SU-DHL-6 (cell line): ENCODE measurements at regions not wholly inside any gene's neighbourhood (a gene's known extent, or its start where the extent isn't known, plus 50 kb on each side); places are given as distances from the start of the nearest gene placed in this dataset.

Experiments used
- H2AFZ ChIP-seq: fragments of 200-600 bp; sonication (generic); 2 replicates; pipeline ENCODE4 v1.6.1; 2014; ENCODE audit warnings: low read depth, mild to moderate bottlenecking, moderate library complexity, mixed read lengths, antibody characterized with exemption, low read length; ENCODE audit not compliant: severe bottlenecking
- H3F3A ChIP-seq: fragments of 200-600 bp; shearing (Covaris generic); 2 replicates; pipeline ENCODE4 v1.6.0; 2016; ENCODE audit warnings: antibody characterized with exemption, mild to moderate bottlenecking; ENCODE audit not compliant: insufficient read depth
- H3K27ac ChIP-seq: fragments of 200-600 bp; sonication (generic); 2 replicates; pipeline ENCODE4 v1.5.1; 2016; ENCODE audit warnings: low read depth, mild to moderate bottlenecking, low read length, moderate library complexity, mixed read lengths
- H3K27me3 ChIP-seq: fragments of 200-600 bp; sonication (generic), shearing (Covaris generic); 2 replicates; pipeline ENCODE4 v1.6.0; 2014; ENCODE audit warnings: mild to moderate bottlenecking, low read length
- H3K36me3 ChIP-seq: fragments of 200-600 bp; sonication (generic); 2 replicates; pipeline ENCODE4 v1.6.1; 2014; ENCODE audit warnings: mild to moderate bottlenecking, low read length, mixed read lengths
- H3K4me2 ChIP-seq: fragments of 300-600, 200-600 bp; shearing (Covaris generic), sonication (generic); 2 replicates; pipeline ENCODE4 v1.6.0; 2014; ENCODE audit warnings: low read length, low read depth, mild to moderate bottlenecking; ENCODE audit not compliant: poor library complexity, severe bottlenecking
- H3K4me3 ChIP-seq: fragments of 200-600 bp; sonication (generic); 2 replicates; pipeline ENCODE4 v1.5.1; 2014; ENCODE audit warnings: antibody characterized with exemption, low read length, mild to moderate bottlenecking, mixed read lengths; ENCODE audit not compliant: insufficient read depth, poor library complexity, severe bottlenecking
- H3K79me2 ChIP-seq: fragments of 200-600 bp; sonication (generic); 2 replicates; pipeline ENCODE4 v1.6.1; 2014; ENCODE audit warnings: mild to moderate bottlenecking, low read length, moderate library complexity; ENCODE audit not compliant: insufficient read depth
- H3K9ac ChIP-seq: fragments of 200-600 bp; sonication (generic); 2 replicates; pipeline ENCODE4 v1.7.0; 2014; ENCODE audit warnings: mild to moderate bottlenecking, low read length
- H3K9me2 ChIP-seq: fragments of 200-600 bp; sonication (generic); replicated peaks from 2 replicates; pipeline ENCODE4 v1.6.1; 2014; ENCODE audit warnings: low read length; ENCODE audit not compliant: insufficient read depth
- H3K9me3 ChIP-seq: fragments of 200-600 bp; sonication (generic); 2 replicates; pipeline ENCODE4 v1.6.1; 2014; ENCODE audit warnings: low read length, mixed read lengths; ENCODE audit not compliant: insufficient read depth
- H4K20me1 ChIP-seq: fragments of 200-600 bp; sonication (generic); 2 replicates; pipeline ENCODE4 v1.6.1; 2014; ENCODE audit warnings: low read depth, mild to moderate bottlenecking, antibody characterized with exemption, low read length, moderate library complexity, mixed read lengths
- EZH2phosphoT487 ChIP-seq: fragments of 200-600 bp; sonication (generic), shearing (Covaris generic); conservative IDR thresholded peaks from 2 replicates; pipeline ENCODE4 v1.6.1; 2018; ENCODE audit warnings: mild to moderate bottlenecking, antibody characterized with exemption, low read length, moderate library complexity, mixed read lengths
- TF ChIP-seq, protein P1 (sequence below): fragments of 200-600 bp; sonication (generic); IDR thresholded peaks from one replicate; pipeline ENCODE4 v1.5.1; 2017; ENCODE audit warnings: antibody characterized with exemption, mild to moderate bottlenecking, low read length, moderate library complexity; ENCODE audit not compliant: insufficient read depth, poor library complexity, severe bottlenecking

DNA sequence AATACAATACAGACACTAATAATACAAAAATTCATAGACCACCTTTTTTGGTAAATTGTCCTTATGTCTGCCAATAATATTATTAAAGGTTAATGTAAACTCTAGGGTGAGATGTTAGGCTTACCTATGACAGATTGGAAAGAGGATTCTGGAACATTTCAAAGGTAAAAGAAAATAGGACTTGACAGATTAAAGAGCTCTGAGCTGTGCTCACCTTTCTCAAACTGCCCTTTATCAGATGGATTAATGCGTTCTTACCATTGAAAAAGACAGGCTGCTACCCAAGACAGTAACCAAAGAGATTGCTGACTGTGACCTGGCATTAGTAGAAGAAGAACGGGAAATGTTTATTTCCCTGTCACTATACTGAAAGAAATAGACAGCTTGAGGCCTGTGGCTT is 156.1 kb upstream of the MRPS30 start:
- no peaks in the 10 kb centered on the region for H3K9me2 ChIP-seq
- H3F3A ChIP-seq: no peaks in the 10 kb centered on the region
- H3K79me2 ChIP-seq: no peaks in the 10 kb centered on the region
- TF ChIP-seq, protein P1, sequence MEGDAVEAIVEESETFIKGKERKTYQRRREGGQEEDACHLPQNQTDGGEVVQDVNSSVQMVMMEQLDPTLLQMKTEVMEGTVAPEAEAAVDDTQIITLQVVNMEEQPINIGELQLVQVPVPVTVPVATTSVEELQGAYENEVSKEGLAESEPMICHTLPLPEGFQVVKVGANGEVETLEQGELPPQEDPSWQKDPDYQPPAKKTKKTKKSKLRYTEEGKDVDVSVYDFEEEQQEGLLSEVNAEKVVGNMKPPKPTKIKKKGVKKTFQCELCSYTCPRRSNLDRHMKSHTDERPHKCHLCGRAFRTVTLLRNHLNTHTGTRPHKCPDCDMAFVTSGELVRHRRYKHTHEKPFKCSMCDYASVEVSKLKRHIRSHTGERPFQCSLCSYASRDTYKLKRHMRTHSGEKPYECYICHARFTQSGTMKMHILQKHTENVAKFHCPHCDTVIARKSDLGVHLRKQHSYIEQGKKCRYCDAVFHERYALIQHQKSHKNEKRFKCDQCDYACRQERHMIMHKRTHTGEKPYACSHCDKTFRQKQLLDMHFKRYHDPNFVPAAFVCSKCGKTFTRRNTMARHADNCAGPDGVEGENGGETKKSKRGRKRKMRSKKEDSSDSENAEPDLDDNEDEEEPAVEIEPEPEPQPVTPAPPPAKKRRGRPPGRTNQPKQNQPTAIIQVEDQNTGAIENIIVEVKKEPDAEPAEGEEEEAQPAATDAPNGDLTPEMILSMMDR: no peak
- TF ChIP-seq EZH2phosphoT487: no peak
- no peaks in the 10 kb centered on the region for H3K27me3 ChIP-seq
- no peaks in the 10 kb centered on the region for H4K20me1 ChIP-seq
- H3K27ac ChIP-seq: no peak overlapping the region
- no peak overlapping the region for H3K9ac ChIP-seq
- H3K4me3 ChIP-seq: no peak overlapping the region
- H3K36me3 ChIP-seq: no peaks in the 10 kb centered on the region
- peaks cover 14% of the 10 kb centered on the region; the same call in 1 of the 2 replicates for H3K9me3 ChIP-seq
- no peak overlapping the region for H3K4me2 ChIP-seq
- no peak overlapping the region for H2AFZ ChIP-seq

DNA sequence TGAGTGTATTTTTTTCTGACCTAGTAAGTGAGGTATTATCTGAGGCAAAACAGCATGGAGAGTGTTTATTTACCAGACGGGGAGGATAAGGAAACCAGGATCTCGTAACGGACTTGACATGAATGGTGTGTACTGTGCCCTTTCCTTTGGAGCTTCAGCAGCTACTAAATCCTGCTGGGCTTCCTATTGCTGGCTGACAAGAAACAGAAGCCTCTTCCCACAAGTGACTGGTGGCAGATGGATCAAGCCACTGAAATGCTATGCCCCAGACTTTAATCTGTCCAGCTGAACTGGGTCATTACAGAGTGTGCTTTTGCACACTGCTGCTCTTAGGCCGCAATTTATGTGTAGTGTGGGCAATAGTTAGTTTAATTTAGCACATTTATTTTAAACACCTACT is 162.7 kb upstream of the MRPS30 start:
- Histone ChIP-seq H3K27me3 (no peaks in the 10 kb centered on the region), H4K20me1 (no peaks in the 10 kb centered on the region), H3K9ac (no peak overlapping the region), H3K9me3 (no peaks in the 10 kb centered on the region), H3K27ac (no peak overlapping the region), H3K36me3 (no peaks in the 10 kb centered on the region), H3F3A (no peaks in the 10 kb centered on the region), H3K4me2 (no peak overlapping the region), H3K9me2 (no peaks in the 10 kb centered on the region), H3K79me2 (no peaks in the 10 kb centered on the region), H3K4me3 (no peak overlapping the region), H2AFZ (no peak overlapping the region)
- TF ChIP-seq, protein P1: no peak
- no peak for TF ChIP-seq EZH2phosphoT487

DNA sequence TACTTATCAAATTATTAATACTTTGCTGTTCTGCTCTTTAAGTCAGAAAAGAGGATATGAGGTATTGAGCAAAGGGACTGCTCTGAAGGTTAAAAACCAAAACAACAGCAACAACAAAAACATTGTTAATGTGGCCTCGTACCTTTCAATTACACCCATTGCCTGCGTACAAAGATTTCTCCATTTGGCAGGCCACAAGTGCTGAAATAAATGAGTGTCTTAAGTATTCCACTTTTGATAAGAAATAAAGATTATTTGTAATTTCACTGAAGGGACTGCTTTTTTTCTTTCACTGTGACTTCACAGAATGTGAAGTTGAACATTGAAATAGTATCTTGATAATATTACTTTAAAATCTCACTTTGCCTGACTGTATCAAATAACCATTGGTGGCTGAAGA is 163.2 kb upstream of the MRPS30 start:
- no peak overlapping the region for H3K4me3 ChIP-seq
- H3K9me3 ChIP-seq: no peaks in the 10 kb centered on the region
- no peaks in the 10 kb centered on the region for H4K20me1 ChIP-seq
- TF ChIP-seq EZH2phosphoT487: no peak
- TF ChIP-seq, protein P1: no peak
- no peak overlapping the region for H3K4me2 ChIP-seq
- H3K79me2 ChIP-seq: no peaks in the 10 kb centered on the region
- H3K36me3 ChIP-seq: no peaks in the 10 kb centered on the region
- H2AFZ ChIP-seq: no peak overlapping the region
- H3K9ac ChIP-seq: no peak overlapping the region
- H3F3A ChIP-seq: no peaks in the 10 kb centered on the region
- H3K27ac ChIP-seq: no peak overlapping the region
- H3K27me3 ChIP-seq: no peaks in the 10 kb centered on the region
- H3K9me2 ChIP-seq: no peaks in the 10 kb centered on the region
